GM11168 (cell line): ENCODE measurements at regions not wholly inside any gene's neighbourhood (a gene's known extent, or its start where the extent isn't known, plus 50 kb on each side); places are given as distances from the start of the nearest gene placed in this dataset.
"Not testable (repeated sequence)": the region's sequence is repeated elsewhere in the genome, so short reads cannot be mapped to it uniquely, and the experiment has no call there.

Experiments
- in situ Hi-C: fragments of 300-500 bp; cut with MboI; formaldehyde crosslinking; loops from one replicate; pipeline ENCODE4 v1.12.0; 2022; ENCODE audit warnings: low sequenced_read_pairs; ENCODE audit not compliant: unreplicated experiment

- in situ Hi-C loops = loop anchor here (25.0 kb wide), 1 partner anchor 595 kb away; no protein-coding TSS in a partner anchor
These were observed 411.5 kb upstream of the ZMIZ1 start for GRCh38 chr10:78657163-78657861.

GRCh38 chr10:78657862-78658165 is 411.0 kb upstream of the ZMIZ1 start:
- in situ Hi-C loops = loop anchor here (25.0 kb wide), 1 partner anchor 596 kb away; no protein-coding TSS in a partner anchor

- in situ Hi-C loops = loop anchor here (25.0 kb wide), 1 partner anchor 597 kb away; no protein-coding TSS in a partner anchor
These were observed 409.8 kb upstream of the ZMIZ1 start for GRCh38 chr10:78658645-78659597.

- in situ Hi-C loops = loop anchor here (25.0 kb wide), 1 partner anchor 597 kb away; no protein-coding TSS in a partner anchor
These were observed 409.2 kb upstream of the ZMIZ1 start for GRCh38 chr10:78659598-78659967.

GRCh38 chr10:78660446-78661106 is 408.2 kb upstream of the ZMIZ1 start:
- in situ Hi-C loops = loop anchor here (25.0 kb wide), 1 partner anchor 598 kb away; no protein-coding TSS in a partner anchor

GRCh38 chr10:78663721-78664120 is 405.0 kb upstream of the ZMIZ1 start:
- in situ Hi-C loops = loop anchor here (25.0 kb wide), 1 partner anchor 601 kb away; no protein-coding TSS in a partner anchor

- in situ Hi-C loops = loop anchor here (25.0 kb wide), 1 partner anchor 603 kb away; no protein-coding TSS in a partner anchor
These were observed 403.7 kb upstream of the ZMIZ1 start for GRCh38 chr10:78664929-78665553.

GRCh38 chr10:78672918-78673317 is 395.8 kb upstream of the ZMIZ1 start:
- in situ Hi-C loops = loop anchor here (25.0 kb wide), 1 partner anchor 611 kb away; no protein-coding TSS in a partner anchor

GRCh38 chr10:78681141-78681540 is 387.6 kb upstream of the ZMIZ1 start:
- in situ Hi-C loops = not testable (repeated sequence)

- in situ Hi-C loops = not testable (repeated sequence)
These were observed 386.8 kb upstream of the ZMIZ1 start for GRCh38 chr10:78681986-78682385.

- in situ Hi-C loops = no loop called here
These were observed 383.8 kb upstream of the ZMIZ1 start for GRCh38 chr10:78684947-78685346.

- in situ Hi-C loops = no loop called here
These were observed 383.2 kb upstream of the ZMIZ1 start for GRCh38 chr10:78685466-78686103.

GRCh38 chr10:78686444-78687060 is 382.2 kb upstream of the ZMIZ1 start:
- in situ Hi-C loops = no loop called here

- in situ Hi-C loops = no loop called here
These were observed 381.1 kb upstream of the ZMIZ1 start for GRCh38 chr10:78687626-78688025.

GRCh38 chr10:78688230-78688900 is 380.4 kb upstream of the ZMIZ1 start:
- in situ Hi-C loops = no loop called here

GRCh38 chr10:78688901-78689583 is 379.7 kb upstream of the ZMIZ1 start:
- in situ Hi-C loops = no loop called here

GRCh38 chr10:78689584-78689935 is 379.2 kb upstream of the ZMIZ1 start:
- in situ Hi-C loops = no loop called here
